ENCODE measurements at regions not wholly inside any gene's neighbourhood (a gene's known extent, or its start where the extent isn't known, plus 50 kb on each side); places are given as distances from the start of the nearest gene placed in this dataset.

- no peak for TF ChIP-seq POLR2A (IDR thresholded peaks at IDR 0.05)
- no peak for TF ChIP-seq CTCF (IDR thresholded peaks at IDR 0.05)
These were observed 1627.0 kb upstream of the PCDH20 start for GRCh38 chr13:63042686-63043085.

Measured in suprapubic skin (tissue), 3 donors.